HepG2 (cell line): ENCODE measurements at regions not wholly inside any gene's neighbourhood (a gene's known extent, or its start where the extent isn't known, plus 50 kb on each side); places are given as distances from the start of the nearest gene placed in this dataset.

Source experiments
- ATAC-seq: fragments of 200-7000 bp; cut with Tn5 transposase; 3 replicates; pipeline ENCODE4 v1.9.1; 2020; ENCODE audit warnings: mild to moderate bottlenecking, moderate library complexity
- BruUV-seq: library from RNA; stranded (reverse); fragments of 400-500 nt; replicated peaks from 2 replicates; lab custom pipeline; 2021; lab: Mats Ljungman, UMichigan
- CTCF ChIA-PET: fragments of 300-600 bp; formaldehyde crosslinking; extraction: SDS; loops from one replicate; lab custom pipeline; 2021; ENCODE audit warnings: low total read pairs, inconsistent platforms, low intra/inter-chr PET ratio; lab: Yijun Ruan, JAX
- POLR2A ChIA-PET: fragments of 350-600 bp; sonication (Branson Sonifier 250); formaldehyde crosslinking; loops from one replicate; lab custom pipeline; 2020; ENCODE audit warnings: antibody characterized with exemption, inconsistent platforms; lab: Yijun Ruan, JAX
- DNase-seq: peaks from one replicate; pipeline ENCODE4 v3.0.0-alpha.2; 2015; ENCODE audit warnings: low spot score
- FAIRE-seq: peaks from 3 replicates; lab custom pipeline; 2011; peaks lifted over from hg19 to GRCh38; lab: Jason Lieb, UNC
- H2AFZ ChIP-seq: one replicate; pipeline ENCODE4 v1.6.1; 2011; ENCODE audit warnings: low read length, inconsistent platforms
- H3K27ac ChIP-seq: fragments of 300-600 bp; 3 replicates; pipeline ENCODE4 v1.8.0; 2011; ENCODE audit warnings: mixed run types, mild to moderate bottlenecking, mixed read lengths, low read length, inconsistent platforms; ENCODE audit not compliant: insufficient read depth; ENCODE audit errors: extremely low read length
- H3K27me3 ChIP-seq, 2 experiments: fragments of 200-600 bp in 1 of 2; 2 replicates in 1 of 2; 3 replicates in 1 of 2; pipeline versions ENCODE4 v1.6.0 to v1.8.0; 2011; ENCODE audit warnings: low read length in 2 of 2, mild to moderate bottlenecking in 2 of 2, moderate library complexity in 2 of 2, inconsistent platforms in 1 of 2; ENCODE audit not compliant: insufficient read depth in 2 of 2, control insufficient read depth in 1 of 2
- H3K36me3 ChIP-seq, 2 experiments: fragments of 200-600 bp in 1 of 2; replicated peaks in 1 of 2; 2 replicates in 1 of 2; 3 replicates in 1 of 2; pipeline versions ENCODE4 v1.5.1 to v1.8.0; 2011; ENCODE audit warnings: low read length in 2 of 2, inconsistent platforms in 1 of 2; ENCODE audit not compliant: insufficient read depth in 2 of 2, control insufficient read depth in 1 of 2
- H3K4me1 ChIP-seq: 2 replicates; pipeline ENCODE4 v1.5.1; 2012; ENCODE audit warnings: low read length, inconsistent platforms; ENCODE audit not compliant: insufficient read depth
- H3K4me2 ChIP-seq: 2 replicates; pipeline ENCODE4 v1.6.0; 2011; ENCODE audit warnings: low read depth, low read length, inconsistent platforms
- H3K4me3 ChIP-seq, 3 experiments: fragments of 200-600 bp in 1 of 3; sonication (generic), shearing (Covaris generic) in 1 of 3; replicated peaks in 1 of 3; 2 replicates each; pipeline ENCODE4 v1.5.1; 2011 to 2016; ENCODE audit warnings: low read length in 3 of 3, inconsistent platforms in 2 of 3, low read depth in 2 of 3, mild to moderate bottlenecking in 2 of 3, control low read depth in 1 of 3, mixed read lengths in 1 of 3; ENCODE audit not compliant: insufficient read depth in 1 of 3
- H3K79me2 ChIP-seq: one replicate; pipeline ENCODE4 v1.6.1; 2011; ENCODE audit warnings: low read length, inconsistent platforms; ENCODE audit not compliant: insufficient read depth
- H3K9ac ChIP-seq: 2 replicates; pipeline ENCODE4 v1.6.0; 2011; ENCODE audit warnings: mild to moderate bottlenecking, low read depth, low read length, inconsistent platforms; ENCODE audit not compliant: insufficient read depth
- H3K9me3 ChIP-seq: 2 replicates; pipeline ENCODE4 v1.5.1; 2012; ENCODE audit warnings: mild to moderate bottlenecking, low read length
- H4K20me1 ChIP-seq: 2 replicates; pipeline ENCODE4 v1.6.0; 2011; ENCODE audit warnings: inconsistent platforms, mild to moderate bottlenecking, low read length, moderate library complexity; ENCODE audit not compliant: insufficient read depth
- ELF1 ChIP-seq: sonication (generic); formaldehyde crosslinking; IDR thresholded peaks from 2 replicates; pipeline ENCODE4 v1.4.0; 2020; ENCODE audit warnings: missing genetic modification reagents
- GFI1 ChIP-seq: sonication (generic); formaldehyde crosslinking; IDR thresholded peaks from 2 replicates; pipeline ENCODE4 v1.5.0; 2020; ENCODE audit warnings: missing genetic modification reagents, mild to moderate bottlenecking, borderline replicate concordance
- HNF4A ChIP-seq: sonication (generic); formaldehyde crosslinking; IDR thresholded peaks from 2 replicates; pipeline ENCODE4 v1.4.0; 2020; ENCODE audit warnings: missing genetic modification reagents
- ZFP90 ChIP-seq: sonication (generic); formaldehyde crosslinking; IDR thresholded peaks from 2 replicates; pipeline ENCODE4 v1.8.0; 2022; ENCODE audit warnings: missing genetic modification reagents, mild to moderate bottlenecking, inconsistent platforms, borderline replicate concordance
- WGBS: methylation state at CpG from one replicate; pipeline ENCODE4 v1.1.6; 2017; ENCODE audit warnings: low lambda C conversion rate; 5-methylcytosine and 5-hydroxymethylcytosine counted together
- in situ Hi-C: cut with HindIII; loops from 2 replicates; pipeline ENCODE4 v1.10.0; 2017; ENCODE audit warnings: low pct_unique_long_range_greater_than_20kb; ENCODE audit not compliant: extremely low pct_ligation_motif_present
- intact Hi-C: fragments of 100-400 bp; cut with micrococcal nuclease; formaldehyde crosslinking; loops from one replicate; pipeline ENCODE4 v1.10.0; 2022; ENCODE audit not compliant: unreplicated experiment

GRCh38 chr7:115662120-115662519 lies 368.4 kb downstream of the TFEC start:
- TF ChIP-seq GFI1 (CRISPR knock-in tag): no peak
- H3K27me3 ChIP-seq: no peaks in the 10 kb centered on the region
- ChIA-PET POLR2A (no interaction called here), CTCF (no interaction called here)
- H3K79me2 ChIP-seq: no peaks in the 10 kb centered on the region
- no peaks in the 10 kb centered on the region for H4K20me1 ChIP-seq
- H3K4me3 ChIP-seq: no peak overlapping the region
- H3K9ac ChIP-seq: no peak overlapping the region
- intact Hi-C loops: no loop called here
- DNase-seq: no peak
- WGBS: 13% methylated on average over 2 of the region's 2 CpGs
- H3K36me3 ChIP-seq: no peaks in the 10 kb centered on the region
- no peak overlapping the region for H3K27ac ChIP-seq
- no peaks in the 10 kb centered on the region for H3K9me3 ChIP-seq
- H3K4me2 ChIP-seq: no peak overlapping the region
- H3K4me1 ChIP-seq: peaks cover 11% of the 10 kb centered on the region
- no peak overlapping the region for H2AFZ ChIP-seq
- BruUV-seq: no TSS peak
- in situ Hi-C loops: no loop called here
- no peak for ATAC-seq
- no peak for FAIRE-seq

GRCh38 chr7:115658223-115658622 lies 372.3 kb downstream of the TFEC start:
- FAIRE-seq: no peak
- no peak for TF ChIP-seq ZFP90 (CRISPR knock-in tag)
- TF ChIP-seq HNF4A (CRISPR knock-in tag): 0 out of 2 replicates have a peak, but pooled peaks have one; percentile 42
- TF ChIP-seq ELF1 (CRISPR knock-in tag): no peak
- CTCF ChIA-PET: no interaction called here

More at GRCh38 chr7:115658223-115658622, 372.3 kb downstream of the TFEC start:
- POLR2A ChIA-PET: no interaction called here
- intact Hi-C loops (no loop called here), in situ Hi-C loops (no loop called here)
- H3K27me3 ChIP-seq: no peaks in the 10 kb centered on the region
- H3K9me3 ChIP-seq: no peaks in the 10 kb centered on the region
- no peaks in the 10 kb centered on the region for H3K36me3 ChIP-seq
- no peaks in the 10 kb centered on the region for H3K79me2 ChIP-seq
- BruUV-seq: no TSS peak
- H3K27ac ChIP-seq: no peak overlapping the region
- peaks cover 21% of the 10 kb centered on the region for H3K4me1 ChIP-seq
- H2AFZ ChIP-seq: no peak overlapping the region
- H3K9ac ChIP-seq: no peak overlapping the region
- ATAC-seq: peak; percentile 53; the same call in 2 of the 3 replicates
- H3K4me2 ChIP-seq: peak overlapping the region; percentile 2; the same call in 1 of the 2 replicates
- DNase-seq: peak; percentile 13
- no peak overlapping the region for H3K4me3 ChIP-seq
- no peaks in the 10 kb centered on the region for H4K20me1 ChIP-seq
- 3% methylated on average over 3 of the region's 3 CpGs for WGBS
